IMR-90 (cell line): ENCODE measurements at regions not wholly inside any gene's neighbourhood (a gene's known extent, or its start where the extent isn't known, plus 50 kb on each side); places are given as distances from the start of the nearest gene placed in this dataset.

Experiments used
- ATAC-seq: fragments of 200-7000 bp; cut with Tn5 transposase; 2 replicates; pipeline ENCODE4 v1.9.1; 2020; ENCODE audit warnings: low read depth, mild to moderate bottlenecking, moderate library complexity
- BruUV-seq: library from RNA; stranded (reverse); fragments of 400-500 nt; replicated peaks from 2 replicates; lab custom pipeline; 2021; lab: Mats Ljungman, UMichigan
- CTCF ChIA-PET: fragments of 300-600 bp; formaldehyde crosslinking; extraction: SDS; loops from one replicate; lab custom pipeline; 2021; ENCODE audit warnings: antibody characterized with exemption; lab: Yijun Ruan, JAX
- POLR2A ChIA-PET: fragments of 300-600 bp; sonication (Branson Sonifier 250); formaldehyde crosslinking; loops from one replicate; lab custom pipeline; 2022; ENCODE audit warnings: antibody characterized with exemption; ENCODE audit not compliant: unreplicated experiment; lab: Charles Lee
- DNase-seq: peaks from one replicate; pipeline ENCODE4 v3.0.0; 2013
- H2AFZ ChIP-seq: replicated peaks from 2 replicates; pipeline ENCODE3; 2013; ENCODE audit warnings: low read length, mild to moderate bottlenecking; ENCODE audit not compliant: poor library complexity
- H2AK5ac ChIP-seq: 2 replicates; pipeline ENCODE4 v1.6.1; 2013; ENCODE audit warnings: low read depth, low read length, inconsistent platforms
- H2AK9ac ChIP-seq: replicated peaks from 2 replicates; pipeline ENCODE3; 2013; ENCODE audit warnings: mild to moderate bottlenecking, low read depth, low read length, moderate library complexity; ENCODE audit not compliant: poor library complexity
- H2BK120ac ChIP-seq: 2 replicates; pipeline ENCODE4 v1.6.1; 2013; ENCODE audit warnings: low read depth, low read length, inconsistent platforms
- H2BK15ac ChIP-seq: 3 replicates; pipeline ENCODE4 v1.6.1; 2013; ENCODE audit warnings: low read depth, low read length, inconsistent platforms
- H2BK20ac ChIP-seq: 2 replicates; pipeline ENCODE4 v1.6.1; 2013; ENCODE audit warnings: low read depth, mild to moderate bottlenecking, inconsistent platforms, low read length, moderate library complexity
- H2BK5ac ChIP-seq: 2 replicates; pipeline ENCODE4 v1.6.1; 2013; ENCODE audit warnings: mild to moderate bottlenecking, low read depth, low read length, inconsistent platforms; ENCODE audit not compliant: poor library complexity, severe bottlenecking
- H3K14ac ChIP-seq: replicated peaks from 2 replicates; pipeline ENCODE4 v1.6.1; 2013; ENCODE audit warnings: low read depth, low read length, inconsistent platforms
- H3K18ac ChIP-seq: 2 replicates; pipeline ENCODE4 v1.6.1; 2013; ENCODE audit warnings: low read depth, low read length, control low read depth
- H3K23ac ChIP-seq: 2 replicates; pipeline ENCODE4 v1.6.1; 2013; ENCODE audit warnings: low read depth, low read length, inconsistent platforms
- H3K27ac ChIP-seq: 2 replicates; pipeline ENCODE4 v1.5.1; 2013; ENCODE audit warnings: mild to moderate bottlenecking, control low read depth, low read length; ENCODE audit not compliant: insufficient read depth
- H3K27me3 ChIP-seq: 2 replicates; pipeline ENCODE4 v1.6.1; 2013; ENCODE audit warnings: low read length; ENCODE audit not compliant: control insufficient read depth, insufficient read depth
- H3K36me3 ChIP-seq: 2 replicates; pipeline ENCODE4 v1.6.1; 2013; ENCODE audit warnings: low read length, mixed read lengths; ENCODE audit not compliant: control insufficient read depth, insufficient read depth
- H3K4ac ChIP-seq: 2 replicates; pipeline ENCODE4 v1.6.1; 2013; ENCODE audit warnings: low read depth, low read length, inconsistent platforms
- H3K4me1 ChIP-seq: 2 replicates; pipeline ENCODE4 v1.6.1; 2013; ENCODE audit warnings: low read length, mixed read lengths; ENCODE audit not compliant: control insufficient read depth, insufficient read depth
- H3K4me2 ChIP-seq: 2 replicates; pipeline ENCODE4 v1.6.1; 2013; ENCODE audit warnings: low read depth, mild to moderate bottlenecking, control low read depth, low read length, moderate library complexity
- H3K4me3 ChIP-seq: 2 replicates; pipeline ENCODE4 v1.5.1; 2013; ENCODE audit warnings: low read depth, mild to moderate bottlenecking, control low read depth, low read length, moderate library complexity; ENCODE audit not compliant: insufficient read depth
- H3K56ac ChIP-seq: 2 replicates; pipeline ENCODE4 v1.6.1; 2013; ENCODE audit warnings: low read length, inconsistent platforms; ENCODE audit not compliant: insufficient read depth; ENCODE audit errors: extremely low read depth
- H3K79me1 ChIP-seq, 2 experiments: 2 replicates each; pipeline ENCODE4 v1.6.1; 2013; ENCODE audit warnings: low read length in 2 of 2, inconsistent platforms in 1 of 2, low read depth in 1 of 2
- H3K9ac ChIP-seq: 2 replicates; pipeline ENCODE4 v1.6.1; 2013; ENCODE audit warnings: low read depth, low read length, control low read depth
- H3K9me1 ChIP-seq: 2 replicates; pipeline ENCODE4 v1.6.1; 2013; ENCODE audit warnings: low read length, inconsistent platforms; ENCODE audit not compliant: insufficient read depth
- H3K9me3 ChIP-seq: 2 replicates; pipeline ENCODE4 v1.6.1; 2013; ENCODE audit warnings: low read length; ENCODE audit not compliant: control insufficient read depth, insufficient read depth
- H4K20me1 ChIP-seq: 2 replicates; pipeline ENCODE4 v1.6.1; 2013; ENCODE audit warnings: low read length, inconsistent platforms; ENCODE audit not compliant: insufficient read depth
- H4K5ac ChIP-seq: 2 replicates; pipeline ENCODE4 v1.6.1; 2013; ENCODE audit warnings: mild to moderate bottlenecking, low read depth, low read length, control low read depth
- H4K8ac ChIP-seq, 2 experiments: 2 replicates each; pipeline ENCODE4 v1.6.1; 2013; ENCODE audit warnings: low read depth in 2 of 2, low read length in 2 of 2, control low read depth in 1 of 2, inconsistent platforms in 1 of 2
- H4K91ac ChIP-seq: 2 replicates; pipeline ENCODE4 v1.6.1; 2013; ENCODE audit warnings: low read depth, low read length, inconsistent platforms; ENCODE audit not compliant: insufficient read depth
- BHLHE40 ChIP-seq: fragments of 150-350 bp; IDR thresholded peaks from 2 replicates; pipeline ENCODE4 v1.6.1; 2016; ENCODE audit warnings: mild to moderate bottlenecking, low read depth, low read length
- CEBPB ChIP-seq: IDR thresholded peaks from 2 replicates; pipeline ENCODE4 v1.6.1; 2012; ENCODE audit warnings: low read depth, low read length, improper control_type of control experiment
- CHD1 ChIP-seq: IDR thresholded peaks from 2 replicates; pipeline ENCODE4 v1.6.1; 2012; ENCODE audit warnings: low read depth, low read length, improper control_type of control experiment
- CTCF ChIP-seq: conservative IDR thresholded peaks from 2 replicates; pipeline ENCODE4 v1.5.1; 2012; ENCODE audit warnings: mild to moderate bottlenecking, low read depth, low read length, improper control_type of control experiment
- ELK1 ChIP-seq: fragments of 150-350 bp; IDR thresholded peaks from 2 replicates; pipeline ENCODE4 v1.6.1; 2016; ENCODE audit warnings: low read depth, mild to moderate bottlenecking, low read length, moderate library complexity, borderline replicate concordance
- FOS ChIP-seq: fragments of 150-350 bp; IDR thresholded peaks from 2 replicates; pipeline ENCODE4 v1.6.1; 2016; ENCODE audit warnings: low read depth, low read length
- MAFK ChIP-seq: IDR thresholded peaks from 2 replicates; pipeline ENCODE4 v1.6.1; 2012; ENCODE audit warnings: low read depth, low read length, improper control_type of control experiment
- MAZ ChIP-seq: IDR thresholded peaks from 2 replicates; pipeline ENCODE4 v1.6.1; 2012; ENCODE audit warnings: low read depth, mild to moderate bottlenecking, low read length, improper control_type of control experiment, moderate library complexity, borderline replicate concordance
- MXI1 ChIP-seq: IDR thresholded peaks from 2 replicates; pipeline ENCODE4 v1.6.1; 2012; ENCODE audit warnings: low read depth, mild to moderate bottlenecking, low read length, moderate library complexity, borderline replicate concordance
- NFE2L2 ChIP-seq: fragments of 150-350 bp; IDR thresholded peaks from 2 replicates; pipeline ENCODE4 v1.6.1; 2016; ENCODE audit warnings: low read depth, mild to moderate bottlenecking, low read length
- POLR2A ChIP-seq: IDR thresholded peaks from 2 replicates; pipeline ENCODE4 v1.6.1; 2012; ENCODE audit warnings: mild to moderate bottlenecking, low read depth, low read length
- RAD21 ChIP-seq: IDR thresholded peaks from 2 replicates; pipeline ENCODE4 v1.6.1; 2012; ENCODE audit warnings: low read length, improper control_type of control experiment
- RCOR1 ChIP-seq: IDR thresholded peaks from 2 replicates; pipeline ENCODE4 v1.6.1; 2012; ENCODE audit warnings: mild to moderate bottlenecking, low read length, improper control_type of control experiment; ENCODE audit not compliant: insufficient replicate concordance
- RFX5 ChIP-seq: IDR thresholded peaks from 2 replicates; pipeline ENCODE4 v1.8.0; 2012; ENCODE audit warnings: low read depth, mild to moderate bottlenecking, low read length, moderate library complexity
- SMC3 ChIP-seq: fragments of 150-350 bp; IDR thresholded peaks from 2 replicates; pipeline ENCODE4 v1.6.1; 2016; ENCODE audit warnings: low read depth, mild to moderate bottlenecking, antibody characterized with exemption, low read length, moderate library complexity
- USF2 ChIP-seq: fragments of 150-350 bp; IDR thresholded peaks from 2 replicates; pipeline ENCODE4 v1.6.1; 2017; ENCODE audit warnings: mild to moderate bottlenecking, antibody characterized with exemption, low read length, low read depth
- WGBS, 2 experiments: methylation state at CpG; one replicate each; pipeline versions ENCODE4 v1.1.5 to v1.1.7; 2013; ENCODE audit warnings: missing lambda C conversion rate in 2 of 2; ENCODE audit not compliant: insufficient read length in 1 of 2; ENCODE audit errors: extremely low coverage in 2 of 2; 5-methylcytosine and 5-hydroxymethylcytosine counted together
- dilution Hi-C: fragments of 300-500 bp; cut with HindIII; formaldehyde crosslinking; loops from one replicate; pipeline ENCODE4 v1.14.3; 2018; ENCODE audit warnings: low sequenced_read_pairs; ENCODE audit not compliant: unreplicated experiment
- in situ Hi-C: fragments of 300-500 bp; cut with MboI; formaldehyde crosslinking; loops from 3 replicates; pipeline ENCODE4 v1.14.3; 2019; ENCODE audit warnings: low sequenced_read_pairs, inconsistent platforms, mixed read lengths
- intact Hi-C: fragments of 100-400 bp; cut with micrococcal nuclease; formaldehyde crosslinking; loops from 2 replicates; pipeline ENCODE4 v1.10.0; 2022

- no peak overlapping the region for H2AFZ ChIP-seq
- H3K36me3 ChIP-seq: no peaks in the 10 kb centered on the region
- ATAC-seq: no peak
- no peaks in the 10 kb centered on the region for H3K79me1 ChIP-seq
- BruUV-seq: no TSS peak
- H3K4me3 ChIP-seq: no peak overlapping the region
- H4K8ac ChIP-seq: no peak overlapping the region
- H2BK120ac ChIP-seq: no peak overlapping the region
- ChIA-PET CTCF (no interaction called here), POLR2A (interaction anchor here (0.7 kb wide), 1 partner anchor 147 kb away, joined by 6 read pairs; no protein-coding TSS in a partner anchor)
- no peak overlapping the region for H3K27ac ChIP-seq
- no peak overlapping the region for H3K56ac ChIP-seq
- H2BK20ac ChIP-seq: no peak overlapping the region
- H4K91ac ChIP-seq: no peak overlapping the region
- dilution Hi-C loops: no loop called here
- H4K20me1 ChIP-seq: no peaks in the 10 kb centered on the region
- in situ Hi-C loops: no loop called here
- H2BK5ac ChIP-seq: no peak overlapping the region
- H3K4me2 ChIP-seq: no peak overlapping the region
- no peaks in the 10 kb centered on the region for H3K4me1 ChIP-seq
- no peaks in the 10 kb centered on the region for H3K9me3 ChIP-seq
- H4K5ac ChIP-seq: no peak overlapping the region
- TF ChIP-seq RAD21 (no peak), SMC3 (no peak), NFE2L2 (no peak), RCOR1 (no peak), MAZ (no peak), MAFK (no peak), RFX5 (no peak), MXI1 (no peak), USF2 (no peak), CEBPB (no peak), FOS (no peak), ELK1 (no peak), BHLHE40 (no peak), CTCF (no peak), POLR2A (no peak), CHD1 (no peak)
- no peak overlapping the region for H3K4ac ChIP-seq
- H2AK5ac ChIP-seq: no peak overlapping the region
- H2BK15ac ChIP-seq: no peak overlapping the region
- H3K23ac ChIP-seq: no peak overlapping the region
- 84% methylated on average over 8 of the region's 8 CpGs; no CpG with 5 or more reads in 1 of the 2 experiments for WGBS, 2 experiments
- DNase-seq: no peak
- intact Hi-C loops: loop anchor here (10.0 kb wide), 1 partner anchor 56 kb away; no protein-coding TSS in a partner anchor
- H3K9me1 ChIP-seq: no peaks in the 10 kb centered on the region
- no peak overlapping the region for H3K18ac ChIP-seq
- H3K27me3 ChIP-seq: peaks cover 34% of the 10 kb centered on the region
- H3K9ac ChIP-seq: no peak overlapping the region
- no peak overlapping the region for H3K14ac ChIP-seq
- H2AK9ac ChIP-seq: no peak overlapping the region
Observed at GRCh38 chr9:38331141-38331540, 61.4 kb upstream of the ALDH1B1 start.
